AG08395 (cell line): ENCODE measurements at regions not wholly inside any gene's neighbourhood (a gene's known extent, or its start where the extent isn't known, plus 50 kb on each side); places are given as distances from the start of the nearest gene placed in this dataset.
"Not testable (repeated sequence)": the region's sequence is repeated elsewhere in the genome, so short reads cannot be mapped to it uniquely, and the experiment has no call there.

Source experiments
- DNase-seq: peaks from one replicate; pipeline ENCODE4 v3.0.0; 2012; ENCODE audit warnings: mixed read lengths, low spot score

DNA sequence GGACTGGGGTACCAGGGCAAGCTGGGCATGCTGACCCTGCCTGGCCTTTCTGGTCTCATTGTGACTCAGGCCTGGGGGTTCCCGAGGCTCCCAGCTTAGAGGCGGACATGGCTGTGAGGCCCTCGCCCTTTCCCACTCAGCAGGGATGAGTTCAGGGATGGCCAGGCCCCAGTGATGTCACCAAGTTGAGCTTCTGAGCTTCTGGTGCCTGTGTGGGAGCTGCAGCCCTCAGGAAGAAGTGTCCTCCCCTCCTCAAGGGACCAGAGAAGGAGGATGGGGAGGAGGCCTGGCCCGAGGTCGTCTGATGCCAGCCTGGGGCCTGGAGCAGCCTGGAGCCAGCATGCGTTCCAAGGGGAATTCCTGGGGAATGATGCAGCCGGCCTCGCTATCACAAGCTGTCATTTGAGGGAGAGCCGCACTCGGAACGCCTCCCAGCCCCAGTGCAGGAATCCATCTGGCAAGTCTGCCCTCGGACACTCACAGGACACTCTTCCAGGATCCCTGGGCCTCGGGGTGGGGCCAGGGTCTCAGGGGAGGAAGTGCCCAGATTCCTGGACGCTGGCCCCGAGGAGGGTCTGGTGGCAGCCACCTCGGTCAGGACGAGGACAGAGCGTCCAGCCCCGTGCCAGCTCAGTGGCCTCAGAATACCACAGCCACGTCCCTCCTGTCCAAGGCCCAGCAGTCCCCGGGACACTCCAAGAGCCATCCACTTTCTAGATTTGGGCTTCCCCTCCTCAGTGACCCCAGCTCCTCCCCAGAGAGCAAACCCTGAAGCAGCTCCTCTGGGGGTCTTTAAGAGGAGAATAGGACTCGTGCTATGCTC is 61.2 kb upstream of the GPC1 start:
- peak; percentile 97 for DNase-seq

DNA sequence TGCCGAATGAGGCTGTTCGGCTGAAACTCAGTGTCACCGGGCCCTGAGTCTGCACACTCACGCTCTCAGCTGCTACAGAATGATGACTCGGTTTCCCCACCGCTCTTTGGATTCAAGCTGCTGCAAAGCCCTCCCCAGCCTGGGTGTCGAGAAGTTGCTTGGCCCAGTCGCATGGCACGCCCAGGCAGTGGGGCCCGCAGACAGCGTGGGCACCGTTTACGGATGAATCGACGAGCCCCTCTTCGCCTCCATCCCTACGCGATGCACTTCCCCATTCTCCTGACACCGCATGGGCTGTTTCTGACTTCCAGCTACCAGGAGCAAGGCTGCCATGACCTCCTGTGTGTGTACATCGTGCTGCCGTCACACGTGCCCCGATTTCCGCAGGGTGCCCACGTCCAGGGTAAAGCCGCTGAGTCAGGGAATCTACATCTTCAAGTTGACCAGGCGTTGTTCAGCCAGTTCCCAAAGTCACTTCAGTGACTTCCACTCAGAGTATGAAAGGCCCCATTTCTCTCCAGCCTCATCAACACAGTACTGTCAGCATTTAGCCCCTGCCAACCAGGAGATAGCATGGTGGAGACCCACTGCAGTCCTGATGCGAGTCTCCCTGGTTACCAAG is 60.3 kb upstream of the GPC1 start:
- DNase-seq, result no peak

DNA sequence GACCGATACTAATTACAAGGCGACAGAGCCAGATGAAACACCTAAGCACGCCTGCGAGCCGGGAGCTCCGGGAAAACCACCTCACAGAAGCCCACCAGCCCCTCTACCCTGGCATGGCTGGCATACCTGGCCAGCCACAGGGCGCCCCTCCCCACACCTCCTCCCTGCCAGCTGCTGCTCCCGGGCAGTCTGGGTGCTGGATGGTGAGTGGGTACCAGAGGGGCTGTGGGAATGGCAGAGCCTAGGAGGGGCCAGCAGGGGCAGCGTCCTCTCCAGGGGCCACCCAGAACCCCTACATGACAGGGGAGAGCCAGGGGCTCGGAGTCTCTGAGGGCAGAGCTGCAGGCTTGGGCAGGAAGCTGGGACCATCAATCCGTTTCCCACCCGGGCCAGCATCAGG is 58.7 kb upstream of the GPC1 start:
- no peak for DNase-seq

DNA sequence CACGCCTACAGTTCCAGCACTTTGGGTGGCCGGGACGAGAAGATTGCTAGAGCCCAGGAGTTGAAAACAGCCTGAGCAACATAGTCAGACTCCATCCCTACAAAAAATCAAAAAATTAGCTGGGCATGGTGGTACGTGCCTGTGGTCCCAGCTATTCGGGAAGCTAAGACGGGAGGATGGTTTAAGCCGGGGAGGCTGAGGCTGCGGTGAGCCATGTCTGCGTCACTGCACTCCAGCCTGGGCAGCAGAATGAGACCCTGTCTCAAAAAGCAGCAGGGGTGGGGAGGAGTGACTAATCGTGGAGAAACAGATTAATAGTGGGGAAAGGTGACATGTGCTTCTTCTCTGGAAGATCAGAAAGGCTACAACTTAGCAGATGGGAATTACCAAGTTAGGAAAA is 58.1 kb upstream of the GPC1 start:
- DNase-seq, result no peak

DNA sequence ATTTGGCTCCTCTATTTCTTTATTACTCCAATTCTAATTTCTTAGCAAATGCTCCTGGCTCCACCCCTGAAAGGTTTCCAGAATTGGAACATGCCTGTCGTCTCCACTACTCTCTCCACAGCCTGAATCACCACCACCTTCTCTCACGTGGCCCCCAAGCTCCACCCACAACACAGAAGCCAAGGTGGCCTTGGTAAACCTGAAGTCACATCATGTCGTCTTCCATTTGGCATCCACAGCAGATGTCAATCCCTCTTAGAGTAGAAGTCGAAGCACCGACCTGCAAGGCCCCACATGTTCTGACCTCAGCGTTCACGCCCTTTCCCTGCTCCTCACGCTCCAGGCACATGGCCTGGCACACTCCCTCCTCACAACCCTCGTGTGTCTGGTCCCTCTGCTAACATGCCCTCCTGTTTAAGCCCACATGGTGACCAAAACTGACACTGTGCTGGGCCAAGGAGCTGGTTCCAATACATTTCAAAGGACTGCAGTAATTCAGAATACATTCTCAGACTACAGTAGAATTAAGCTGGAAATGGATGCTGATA is 56.3 kb upstream of the GPC1 start:
- no peak for DNase-seq

DNA sequence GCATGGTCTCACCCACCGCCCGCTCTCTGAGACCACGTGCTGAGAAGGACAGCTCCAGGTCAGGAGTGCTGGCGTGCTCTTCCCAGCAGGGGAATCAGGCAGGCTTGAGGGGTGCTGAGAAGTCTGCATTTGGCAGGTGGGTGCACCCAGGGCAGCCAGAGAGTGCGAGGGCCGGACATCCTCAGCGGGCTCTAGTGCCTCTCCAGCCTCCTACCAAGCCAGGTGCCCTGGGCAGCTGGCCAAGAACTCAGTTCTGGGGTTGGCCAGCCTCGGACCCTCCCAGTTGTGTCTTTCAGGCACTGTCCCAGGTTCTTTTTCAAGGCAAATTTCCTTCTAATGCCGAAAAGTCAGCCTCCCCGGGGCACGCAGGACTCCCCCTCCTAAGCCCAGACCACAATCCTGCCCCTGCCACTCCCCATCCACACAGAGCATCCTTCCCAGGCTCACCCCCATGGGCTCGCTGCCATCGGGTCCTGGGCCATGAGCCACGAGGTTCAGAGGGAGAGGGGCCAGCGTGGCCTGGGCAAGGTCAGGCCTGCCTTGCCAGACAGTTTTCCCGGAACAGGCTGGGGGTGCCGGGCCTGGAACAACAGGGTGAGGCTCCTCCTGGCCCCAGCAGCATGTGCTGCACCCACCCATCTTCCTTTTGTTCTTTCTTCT is 52.2 kb upstream of the GPC1 start:
- no peak for DNase-seq

DNA sequence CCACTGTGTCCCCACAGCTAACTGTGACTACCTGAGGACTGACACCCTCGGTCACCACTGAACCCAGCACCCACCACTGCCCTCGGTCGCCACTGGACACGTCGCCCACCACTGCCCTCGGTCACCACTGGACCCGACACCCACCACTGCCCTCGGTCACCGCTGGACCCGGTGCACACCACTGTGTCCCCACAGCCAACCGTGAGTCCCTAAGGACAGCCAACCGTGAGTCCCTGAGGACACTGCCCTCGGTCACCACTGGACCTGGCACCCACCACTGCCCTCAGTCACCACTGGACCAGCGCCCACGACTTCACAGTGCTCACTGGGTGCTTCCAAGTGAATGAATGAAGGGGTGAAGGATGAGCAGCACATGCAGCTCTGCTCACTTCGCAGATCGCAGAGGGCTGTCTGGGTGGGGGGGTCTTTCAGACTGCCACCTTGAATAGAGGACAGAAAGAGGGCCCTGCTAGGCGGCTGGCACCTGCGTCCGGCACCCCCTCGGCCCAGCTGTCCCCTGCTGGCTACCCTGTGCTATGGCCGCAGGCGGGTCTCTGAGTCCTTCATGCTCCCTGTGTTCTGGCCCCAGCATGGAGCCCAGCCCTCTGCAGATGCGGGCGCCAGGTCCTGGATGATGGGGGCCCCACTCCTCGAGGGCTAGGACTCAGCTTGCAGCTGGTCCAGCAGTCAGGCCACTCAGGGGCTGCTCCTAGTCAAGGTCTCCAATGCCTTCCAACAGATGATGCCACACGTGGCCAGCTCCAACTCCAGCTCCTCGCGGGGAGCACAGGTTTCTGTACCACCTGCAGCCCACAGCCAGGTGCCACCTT is 51.4 kb upstream of the GPC1 start:
- DNase-seq, result no peak

DNA sequence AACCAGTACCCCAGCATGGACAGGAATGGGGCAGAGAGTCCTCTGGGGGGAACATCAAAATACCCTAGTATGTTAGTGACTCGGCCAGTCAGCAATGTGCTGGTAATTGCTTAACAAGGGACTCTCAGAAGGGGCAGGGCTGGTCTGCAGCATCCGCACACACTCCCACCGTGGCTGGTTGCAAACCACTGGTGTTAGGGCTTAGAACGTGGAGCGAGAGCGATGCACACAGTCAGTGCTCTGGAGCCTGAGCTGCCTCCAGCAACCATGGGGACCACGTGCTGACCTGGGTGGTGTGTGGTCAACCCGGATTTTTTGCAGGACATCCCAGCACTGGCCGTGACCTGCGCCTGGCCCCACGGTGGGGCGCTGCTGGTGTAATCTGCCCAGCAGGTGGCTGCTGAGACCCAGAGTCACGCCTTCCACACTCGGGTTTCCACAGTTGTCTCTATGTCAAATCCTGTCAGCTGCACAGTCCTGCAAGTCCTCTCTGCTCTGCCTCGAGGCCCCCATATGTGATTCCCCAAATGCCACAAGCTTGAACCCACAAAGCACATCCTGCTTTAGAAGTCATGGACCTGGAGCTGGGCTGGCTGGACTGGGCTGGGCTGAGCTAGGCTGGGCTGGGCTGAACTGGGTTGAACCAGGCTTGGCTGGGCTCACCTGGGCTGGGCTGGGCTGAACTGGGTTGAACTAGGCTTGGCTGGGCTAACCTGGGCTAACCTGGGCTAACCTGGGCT is 50.6 kb upstream of the GPC1 start:
- no peak for DNase-seq

DNA sequence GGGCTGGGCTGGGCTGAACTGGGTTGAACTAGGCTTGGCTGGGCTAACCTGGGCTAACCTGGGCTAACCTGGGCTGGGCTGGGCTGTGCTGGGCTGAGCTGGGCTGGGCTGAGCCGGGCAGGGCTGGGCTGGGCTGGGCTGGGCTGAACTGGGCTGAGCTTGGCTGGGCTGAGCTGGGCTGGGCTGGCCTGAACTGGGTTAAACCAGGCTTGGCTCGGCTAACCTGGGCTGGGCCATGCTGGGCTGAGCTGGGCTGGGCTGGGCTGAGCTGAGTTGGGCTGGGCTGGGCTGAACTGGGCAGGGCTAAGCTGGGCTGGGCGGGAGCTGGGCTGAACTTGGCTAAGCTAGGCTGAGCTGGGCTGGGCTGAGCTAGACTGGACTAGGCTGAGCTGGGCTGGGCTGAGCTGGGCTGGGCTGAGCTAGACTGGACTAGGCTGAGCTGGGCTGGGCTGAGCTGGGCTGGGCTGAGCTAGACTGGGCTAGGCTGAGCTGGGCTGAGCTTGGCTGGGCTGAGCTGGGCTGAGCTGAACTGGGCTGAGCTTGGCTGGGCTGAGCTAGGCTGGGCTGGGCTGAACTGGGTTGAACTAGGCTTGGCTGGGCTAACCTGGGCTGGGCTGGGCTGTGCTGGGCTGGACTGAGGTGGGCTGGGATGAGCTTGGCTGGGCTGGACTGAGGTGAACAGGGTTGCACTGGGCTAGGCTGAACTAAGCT is 49.9 kb upstream of the GPC1 start:
- DNase-seq, result not testable (repeated sequence)
